ENCODE measurements at regions not wholly inside any gene's neighbourhood (a gene's known extent, or its start where the extent isn't known, plus 50 kb on each side); places are given as distances from the start of the nearest gene placed in this dataset.

- Histone ChIP-seq H3K27me3 (no peaks in the 10 kb centered on the region), H3K4me3 (no peak overlapping the region), H3K9me3 (no peaks in the 10 kb centered on the region), H3K4me1 (no peaks in the 10 kb centered on the region), H3K36me3 (no peaks in the 10 kb centered on the region), H3K27ac (no peak overlapping the region)
- TF ChIP-seq CTCF (IDR thresholded peaks at IDR 0.05 in 4 of 5, conservative IDR thresholded peaks at IDR 0.05 in 1 of 5) = no peak
- no peak for TF ChIP-seq POLR2A (IDR thresholded peaks at IDR 0.05)
- DNase-seq = no peak
- in situ Hi-C loops (cut with MboI; ENCODE audit: low sequenced_read_pairs in 4 of 4) = no loop called here
- intact Hi-C loops (cut with DNase I; ENCODE audit: low total_unique reads) = no loop called here
- ATAC-seq = no peak
Measured at GRCh38 chr1:106748606-106749005, 307.9 kb upstream of the PRMT6 start.

- no peak for ATAC-seq
Measured at GRCh38 chr1:106749491-106749890, 307.0 kb upstream of the PRMT6 start.

GRCh38 chr1:106749906-106750305 lies 306.6 kb upstream of the PRMT6 start:
- TF ChIP-seq POLR2A (IDR thresholded peaks at IDR 0.05) (no peak), CTCF (IDR thresholded peaks at IDR 0.05 in 4 of 5, conservative IDR thresholded peaks at IDR 0.05 in 1 of 5) (no peak)
- no peak for ATAC-seq
- in situ Hi-C loops (cut with MboI; ENCODE audit: low sequenced_read_pairs in 4 of 4) (loop anchor here in 1 of 4 donors (5.0 kb wide), 1 partner anchor 53 kb away; no protein-coding TSS in a partner anchor), intact Hi-C loops (cut with DNase I; ENCODE audit: low total_unique reads) (no loop called here)
- H3K9me3 ChIP-seq = no peaks in the 10 kb centered on the region
- H3K36me3 ChIP-seq = no peaks in the 10 kb centered on the region
- H3K27ac ChIP-seq = no peak overlapping the region
- no peak overlapping the region for H3K4me3 ChIP-seq
- H3K27me3 ChIP-seq = no peaks in the 10 kb centered on the region
- no peak for DNase-seq
- H3K4me1 ChIP-seq = no peaks in the 10 kb centered on the region

More at GRCh38 chr1:106749491-106749890, 307.0 kb upstream of the PRMT6 start:
- in situ Hi-C loops (cut with MboI; ENCODE audit: low sequenced_read_pairs in 4 of 4) (no loop called here), intact Hi-C loops (cut with DNase I; ENCODE audit: low total_unique reads) (no loop called here)
- H3K27ac ChIP-seq = no peak overlapping the region
- no peaks in the 10 kb centered on the region for H3K36me3 ChIP-seq
- no peak overlapping the region for H3K4me3 ChIP-seq
- H3K4me1 ChIP-seq = no peaks in the 10 kb centered on the region
- H3K27me3 ChIP-seq = no peaks in the 10 kb centered on the region
- TF ChIP-seq POLR2A (IDR thresholded peaks at IDR 0.05) = no peak
- TF ChIP-seq CTCF (IDR thresholded peaks at IDR 0.05 in 4 of 5, conservative IDR thresholded peaks at IDR 0.05 in 1 of 5) = no peak
- no peaks in the 10 kb centered on the region for H3K9me3 ChIP-seq
- DNase-seq = no peak

GRCh38 chr1:106751002-106751401 lies 305.5 kb upstream of the PRMT6 start:
- no peak for DNase-seq
- intact Hi-C loops (cut with DNase I; ENCODE audit: low total_unique reads) (no loop called here), in situ Hi-C loops (cut with MboI; ENCODE audit: low sequenced_read_pairs in 4 of 4) (loop anchor here in 1 of 4 donors (5.0 kb wide), 1 partner anchor 54 kb away; no protein-coding TSS in a partner anchor)
- Histone ChIP-seq H3K4me3 (no peak overlapping the region), H3K4me1 (no peaks in the 10 kb centered on the region), H3K9me3 (no peaks in the 10 kb centered on the region), H3K36me3 (no peaks in the 10 kb centered on the region), H3K27ac (no peak overlapping the region), H3K27me3 (no peaks in the 10 kb centered on the region)
- TF ChIP-seq CTCF (IDR thresholded peaks at IDR 0.05 in 4 of 5, conservative IDR thresholded peaks at IDR 0.05 in 1 of 5) (no peak), POLR2A (IDR thresholded peaks at IDR 0.05) (no peak)
- ATAC-seq = no peak

GRCh38 chr1:106753066-106753465 lies 303.4 kb upstream of the PRMT6 start:
- Histone ChIP-seq H3K4me3 (no peak overlapping the region), H3K27ac (no peak overlapping the region), H3K36me3 (no peaks in the 10 kb centered on the region), H3K27me3 (no peaks in the 10 kb centered on the region), H3K9me3 (no peaks in the 10 kb centered on the region), H3K4me1 (no peaks in the 10 kb centered on the region)
- DNase-seq (no peak), ATAC-seq (no peak)
- in situ Hi-C loops (cut with MboI; ENCODE audit: low sequenced_read_pairs in 4 of 4) = loop anchor here in 1 of 4 donors (5.0 kb wide), 1 partner anchor 56 kb away; no protein-coding TSS in a partner anchor
- no peak for TF ChIP-seq CTCF (IDR thresholded peaks at IDR 0.05 in 4 of 5, conservative IDR thresholded peaks at IDR 0.05 in 1 of 5)
- no peak for TF ChIP-seq POLR2A (IDR thresholded peaks at IDR 0.05)
- intact Hi-C loops (cut with DNase I; ENCODE audit: low total_unique reads) = no loop called here
